GM19452 (cell line): ENCODE measurements at regions not wholly inside any gene's neighbourhood (a gene's known extent, or its start where the extent isn't known, plus 50 kb on each side); places are given as distances from the start of the nearest gene placed in this dataset.

Experiments
- ATAC-seq: cut with Tn5 transposase; IDR thresholded peaks from one replicate; pipeline ENCODE4 v1.9.1; 2021; ENCODE audit not compliant: unreplicated experiment

- no peak for ATAC-seq
These were observed 311.3 kb upstream of the NT5C1B start for GRCh38 chr2:18900691-18901141.

GRCh38 chr2:18899725-18900124, 310.4 kb upstream of the NT5C1B start:
- ATAC-seq = no peak

GRCh38 chr2:18898271-18898670, 308.9 kb upstream of the NT5C1B start:
- ATAC-seq = no peak

GRCh38 chr2:18896125-18896764, 306.9 kb upstream of the NT5C1B start:
- no peak for ATAC-seq

GRCh38 chr2:18891600-18892345, 302.4 kb upstream of the NT5C1B start:
- no peak for ATAC-seq

GRCh38 chr2:18889565-18890332, 300.4 kb upstream of the NT5C1B start:
- ATAC-seq = no peak

GRCh38 chr2:18885457-18885856, 296.1 kb upstream of the NT5C1B start:
- no peak for ATAC-seq

GRCh38 chr2:18883616-18884456, 294.5 kb upstream of the NT5C1B start:
- ATAC-seq = no peak

GRCh38 chr2:18871430-18871829, 282.1 kb upstream of the NT5C1B start:
- no peak for ATAC-seq

GRCh38 chr2:18870307-18870706, 280.9 kb upstream of the NT5C1B start:
- no peak for ATAC-seq

- no peak for ATAC-seq
These were observed 272.6 kb upstream of the NT5C1B start for GRCh38 chr2:18861951-18862350.

- no peak for ATAC-seq
These were observed 270.8 kb upstream of the NT5C1B start for GRCh38 chr2:18860179-18860578.

GRCh38 chr2:18856765-18857164, 267.4 kb upstream of the NT5C1B start:
- ATAC-seq = no peak

- peak; percentile 13 for ATAC-seq
These were observed 265.7 kb upstream of the NT5C1B start for GRCh38 chr2:18855027-18855426.

- peak; percentile 75 for ATAC-seq
These were observed 260.6 kb upstream of the NT5C1B start for GRCh38 chr2:18849841-18850578.

- no peak for ATAC-seq
These were observed 259.3 kb upstream of the NT5C1B start for GRCh38 chr2:18848646-18849045.

- no peak for ATAC-seq
These were observed 256.6 kb upstream of the NT5C1B start for GRCh38 chr2:18845854-18846445.

GRCh38 chr2:18842836-18843235, 253.5 kb upstream of the NT5C1B start:
- no peak for ATAC-seq

GRCh38 chr2:18841248-18842150, 252.1 kb upstream of the NT5C1B start:
- ATAC-seq = no peak
